A673 (cell line): ENCODE measurements at regions not wholly inside any gene's neighbourhood (a gene's known extent, or its start where the extent isn't known, plus 50 kb on each side); places are given as distances from the start of the nearest gene placed in this dataset.

Source experiments
- CTCF ChIP-seq: fragments of 300-800, 200-600 bp; sonication (generic); conservative IDR thresholded peaks from 2 replicates; pipeline ENCODE4 v1.5.1; 2017; ENCODE audit warnings: low read depth, mild to moderate bottlenecking, antibody characterized with exemption, low read length, moderate library complexity, mixed read lengths
- EZH2 ChIP-seq: fragments of 200-600 bp; sonication (generic); IDR thresholded peaks from 2 replicates; pipeline ENCODE4 v1.6.1; 2017; ENCODE audit warnings: borderline replicate concordance, low read depth, mild to moderate bottlenecking, mixed read lengths, antibody characterized with exemption, low read length; ENCODE audit not compliant: poor library complexity, severe bottlenecking

- TF ChIP-seq CTCF (no peak), EZH2 (no peak)
These were observed 105.8 kb downstream of the MAFB start for GRCh38 chr20:40583205-40583604.
